22Rv1 (cell line): ENCODE measurements at regions not wholly inside any gene's neighbourhood (a gene's known extent, or its start where the extent isn't known, plus 50 kb on each side); places are given as distances from the start of the nearest gene placed in this dataset.

ENCODE experiments used
- ZFX ChIP-seq: fragments of 450-650 bp; IDR thresholded peaks from 2 replicates; pipeline ENCODE4 v1.6.1; 2017; ENCODE audit warnings: antibody characterized with exemption, borderline replicate concordance
- TF ChIP-seq, protein P1 (sequence below): fragments of 450-650 bp; IDR thresholded peaks from 2 replicates; pipeline ENCODE4 v1.5.1; 2017; ENCODE audit warnings: mild to moderate bottlenecking

DNA sequence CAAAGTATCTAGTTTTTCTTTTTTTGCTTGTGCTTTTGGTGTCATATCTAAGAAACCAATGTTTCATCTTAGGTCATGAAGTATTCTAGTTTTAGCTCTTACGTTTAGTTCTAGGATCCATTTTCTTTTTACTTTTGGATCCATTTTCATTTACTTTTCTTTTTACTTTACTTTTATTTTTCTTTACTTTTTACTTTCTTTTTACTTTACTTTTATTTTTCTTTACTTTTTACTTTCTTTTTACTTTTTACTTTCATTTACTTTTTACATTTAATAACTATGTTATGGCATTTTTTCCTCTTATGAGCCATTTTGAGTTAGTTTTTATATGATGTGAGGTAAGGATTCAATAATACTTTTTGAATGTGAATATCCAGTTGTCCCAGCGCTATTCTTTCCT, 213.4 kb downstream of the ZFP36L2 start:
- TF ChIP-seq, protein P1, sequence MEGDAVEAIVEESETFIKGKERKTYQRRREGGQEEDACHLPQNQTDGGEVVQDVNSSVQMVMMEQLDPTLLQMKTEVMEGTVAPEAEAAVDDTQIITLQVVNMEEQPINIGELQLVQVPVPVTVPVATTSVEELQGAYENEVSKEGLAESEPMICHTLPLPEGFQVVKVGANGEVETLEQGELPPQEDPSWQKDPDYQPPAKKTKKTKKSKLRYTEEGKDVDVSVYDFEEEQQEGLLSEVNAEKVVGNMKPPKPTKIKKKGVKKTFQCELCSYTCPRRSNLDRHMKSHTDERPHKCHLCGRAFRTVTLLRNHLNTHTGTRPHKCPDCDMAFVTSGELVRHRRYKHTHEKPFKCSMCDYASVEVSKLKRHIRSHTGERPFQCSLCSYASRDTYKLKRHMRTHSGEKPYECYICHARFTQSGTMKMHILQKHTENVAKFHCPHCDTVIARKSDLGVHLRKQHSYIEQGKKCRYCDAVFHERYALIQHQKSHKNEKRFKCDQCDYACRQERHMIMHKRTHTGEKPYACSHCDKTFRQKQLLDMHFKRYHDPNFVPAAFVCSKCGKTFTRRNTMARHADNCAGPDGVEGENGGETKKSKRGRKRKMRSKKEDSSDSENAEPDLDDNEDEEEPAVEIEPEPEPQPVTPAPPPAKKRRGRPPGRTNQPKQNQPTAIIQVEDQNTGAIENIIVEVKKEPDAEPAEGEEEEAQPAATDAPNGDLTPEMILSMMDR, result no peak
- no peak for TF ChIP-seq ZFX
